Right ventricle myocardium inferior (tissue), 1 donor: ENCODE measurements at regions not wholly inside any gene's neighbourhood (a gene's known extent, or its start where the extent isn't known, plus 50 kb on each side); places are given as distances from the start of the nearest gene placed in this dataset.
A peak's percentile ranks its signal among the peaks of the same experiment; 100 is the strongest.

ENCODE experiments used
- ATAC-seq: fragments of 200-7000 bp; cut with Tn5 transposase; one replicate; pipeline ENCODE4 v1.9.1; 2020; ENCODE audit warnings: mild to moderate bottlenecking, moderate library complexity
- DNase-seq: peaks from one replicate; pipeline ENCODE4 v3.0.0; 2021; ENCODE audit errors: missing footprints
- intact Hi-C: fragments of 100-400 bp; cut with DNase I; formaldehyde crosslinking; loops from one replicate; pipeline ENCODE4 v1.11.0; 2022
- donor health status: DM: no; HTN: yes; CAD: no; lungs with severe emphysema.

DNA sequence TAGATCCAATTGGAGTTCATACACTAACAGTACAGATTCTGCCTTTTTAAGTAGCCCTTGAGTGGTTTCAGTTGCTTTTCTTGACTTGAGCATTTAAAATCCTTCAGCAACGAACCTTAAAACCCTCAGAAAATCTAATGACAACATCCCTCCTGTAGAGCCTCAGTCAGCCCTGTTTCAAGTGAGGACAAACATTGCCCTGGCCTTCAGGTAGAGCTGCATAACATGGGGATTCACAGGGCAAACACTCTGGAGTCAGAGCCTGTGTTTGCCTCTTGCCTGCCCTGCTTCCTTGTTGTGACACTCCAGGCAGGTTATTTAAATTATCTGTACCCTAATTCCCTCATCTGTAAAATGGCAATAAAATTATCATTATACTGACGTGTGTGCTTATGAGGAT, 96.1 kb upstream of the KCNA3 start:
- no peak for ATAC-seq
- no peak for DNase-seq
- intact Hi-C loops, result no loop called here

DNA sequence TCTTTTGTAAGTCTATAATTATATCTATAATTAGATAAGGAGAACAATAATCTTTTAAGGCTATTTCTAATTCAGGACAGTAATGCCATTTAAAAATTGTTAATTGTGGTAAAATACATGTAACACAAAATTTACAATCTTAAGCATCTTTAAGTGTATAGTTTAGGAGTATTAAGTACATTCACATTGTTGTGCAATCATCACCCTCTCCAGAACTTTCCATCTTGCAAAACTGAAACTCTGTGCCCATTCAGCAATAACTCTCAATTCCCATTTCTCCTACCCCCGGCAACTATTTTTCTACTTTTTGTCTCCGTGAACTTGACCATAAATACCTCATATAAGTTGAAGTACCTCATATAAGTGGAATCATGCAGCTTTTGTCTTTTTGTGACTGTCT, 93.9 kb upstream of the KCNA3 start:
- no peak for DNase-seq
- intact Hi-C loops, result no loop called here
- no peak for ATAC-seq

DNA sequence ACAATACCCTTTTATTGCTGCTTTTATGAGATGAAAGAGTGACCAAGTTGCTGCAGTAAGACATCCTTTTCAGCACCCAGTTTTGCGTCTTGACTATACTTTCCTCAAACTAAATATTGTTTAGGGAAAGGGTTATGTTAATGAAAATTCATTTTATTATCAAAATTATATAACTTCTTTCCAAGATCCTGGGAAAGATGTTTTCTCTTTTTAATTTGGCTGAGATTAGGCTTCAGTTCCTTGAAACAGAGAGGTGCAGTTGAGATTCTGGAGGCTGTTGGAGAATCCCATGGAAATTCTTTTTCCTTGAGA, 91.6 kb upstream of the KCNA3 start:
- intact Hi-C loops, result loop anchor here (1.0 kb wide), 1 partner anchor 136 kb away; no protein-coding TSS in a partner anchor
- DNase-seq (no peak), ATAC-seq (no peak)

DNA sequence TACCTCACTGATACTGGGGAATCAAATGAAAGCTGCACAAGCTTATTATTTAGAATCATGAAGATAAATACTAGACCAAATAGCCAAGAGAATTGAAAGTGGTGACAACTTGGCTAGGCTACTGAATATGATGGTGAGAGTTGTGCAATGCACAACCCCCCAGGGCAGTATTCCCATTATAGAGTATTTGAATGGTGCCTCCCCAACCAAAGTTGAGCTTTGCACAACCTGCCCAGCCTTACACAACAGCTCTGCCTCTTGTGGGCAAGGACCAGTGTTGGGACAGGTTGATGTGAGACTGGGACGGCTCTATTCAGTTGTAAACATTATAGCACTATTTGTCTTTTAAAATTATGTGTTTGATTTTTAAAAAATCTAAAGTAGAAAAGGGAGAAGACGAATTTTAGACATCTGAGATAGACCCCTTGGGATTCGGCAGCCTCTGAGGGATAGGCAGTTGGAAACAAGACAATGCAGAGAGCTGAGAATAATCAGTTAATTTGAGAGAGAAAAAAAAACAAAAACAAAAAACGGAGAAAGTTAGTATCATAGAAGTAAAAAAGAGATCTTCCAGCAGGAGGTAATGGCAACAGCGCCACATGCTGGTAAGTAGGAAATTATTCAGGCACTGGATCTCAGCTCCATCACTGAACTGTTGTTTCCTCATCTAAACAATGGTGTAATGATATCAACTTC, 91.0 kb upstream of the KCNA3 start:
- intact Hi-C loops, result loop anchor here (1.0 kb wide), 1 partner anchor 135 kb away; no protein-coding TSS in a partner anchor
- no peak for DNase-seq
- peak; percentile 81 for ATAC-seq

DNA sequence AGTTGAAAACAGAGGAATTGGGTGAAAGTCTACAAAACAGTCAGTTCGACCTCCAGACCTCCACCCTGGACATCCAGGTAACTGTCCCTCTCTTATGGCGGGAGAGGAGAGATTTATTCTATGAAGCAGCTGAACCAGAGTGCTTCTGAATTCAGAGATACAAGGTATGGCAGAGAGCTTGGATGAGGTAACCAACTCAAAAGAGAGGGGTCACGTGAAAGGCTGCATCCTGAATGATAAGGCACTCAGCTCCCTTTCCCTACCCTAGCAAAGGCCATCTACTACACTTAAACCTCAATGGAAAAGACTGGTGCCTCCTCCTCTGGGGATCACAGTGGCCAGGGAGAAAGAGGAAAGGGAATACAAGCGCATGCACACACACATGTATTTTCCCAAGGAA, 88.4 kb upstream of the KCNA3 start:
- no peak for DNase-seq
- ATAC-seq, result no peak
- intact Hi-C loops, result no loop called here

DNA sequence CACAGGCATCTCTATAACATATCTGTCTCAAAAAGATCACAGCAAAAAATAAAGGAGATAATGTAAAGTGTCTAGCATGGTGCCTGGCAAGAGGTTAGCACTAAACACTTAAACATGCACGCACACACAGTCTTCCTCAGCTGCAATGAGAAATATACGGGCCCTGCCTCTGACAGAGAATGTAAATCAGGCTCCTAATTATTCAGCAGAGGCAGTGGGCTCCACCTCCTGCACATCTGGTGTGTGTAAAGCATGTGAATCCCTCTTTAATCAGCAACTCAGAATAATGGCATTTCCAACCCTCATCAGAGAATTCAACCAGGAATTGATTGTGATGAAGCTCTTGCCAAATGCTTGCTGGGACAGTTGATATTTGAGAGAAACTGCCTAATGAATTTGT, 85.6 kb upstream of the KCNA3 start:
- ATAC-seq, result no peak
- no peak for DNase-seq
- intact Hi-C loops, result no loop called here

DNA sequence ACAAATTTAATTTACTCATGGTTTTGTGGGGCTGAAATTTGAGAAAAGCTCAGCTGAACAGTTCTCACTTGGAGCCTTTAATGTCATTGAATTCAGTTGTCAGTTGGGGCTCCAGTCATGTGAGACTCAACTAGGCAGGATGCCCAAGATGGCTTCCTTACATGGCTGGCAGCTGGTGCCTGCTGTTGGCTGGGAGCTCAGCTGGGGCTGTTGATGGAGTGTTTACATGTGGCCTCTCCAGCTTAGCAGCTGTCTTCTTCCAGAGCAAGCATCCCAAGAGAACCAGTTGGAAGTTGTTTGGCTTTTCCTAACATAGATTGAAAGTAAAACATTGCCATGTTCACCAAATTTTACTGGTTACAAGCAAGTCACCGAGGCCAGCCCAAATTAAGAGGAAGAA, 81.8 kb upstream of the KCNA3 start:
- ATAC-seq (peak; percentile 91), DNase-seq (peak; percentile 71)
- intact Hi-C loops, result loop anchor here (1.0 kb wide), 1 partner anchor 122 kb away; no protein-coding TSS in a partner anchor

DNA sequence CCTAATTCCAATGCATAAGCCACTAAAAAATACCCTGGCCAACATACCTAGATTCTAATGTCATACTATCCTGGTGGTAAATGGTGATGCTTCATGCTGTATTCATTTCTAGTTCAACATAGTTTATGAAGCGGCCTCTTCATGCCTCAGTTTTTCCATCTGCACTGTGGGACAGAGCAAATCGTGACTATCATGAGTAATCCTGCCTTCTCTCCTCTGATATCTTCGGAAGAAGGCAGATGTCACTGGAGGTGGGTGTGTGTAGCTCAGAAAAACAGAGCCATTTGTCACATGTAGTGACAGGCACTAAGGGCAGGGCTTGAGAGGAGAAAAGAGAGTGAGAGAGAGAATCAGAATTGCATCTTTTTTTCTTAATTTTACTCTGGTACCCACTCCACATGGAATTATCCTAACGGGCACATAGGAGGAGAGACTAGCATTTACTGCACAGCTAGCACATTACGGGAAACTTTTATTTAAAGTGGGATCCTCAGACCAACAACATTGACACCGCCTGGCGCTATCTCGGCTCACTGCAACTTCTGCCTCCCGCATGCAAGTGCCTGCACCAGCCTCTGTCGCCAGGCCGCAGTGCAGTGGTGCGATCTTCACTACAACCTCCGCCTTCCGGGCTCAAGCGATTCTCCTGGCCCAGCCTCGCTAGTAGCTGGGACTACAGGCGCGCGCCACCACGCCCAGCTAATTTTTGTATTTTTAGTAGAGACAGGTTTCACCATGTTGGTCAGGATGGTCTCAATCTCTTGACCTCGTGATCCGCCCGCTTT, 78.4 kb upstream of the KCNA3 start:
- ATAC-seq (no peak), DNase-seq (no peak)
- intact Hi-C loops, result no loop called here

DNA sequence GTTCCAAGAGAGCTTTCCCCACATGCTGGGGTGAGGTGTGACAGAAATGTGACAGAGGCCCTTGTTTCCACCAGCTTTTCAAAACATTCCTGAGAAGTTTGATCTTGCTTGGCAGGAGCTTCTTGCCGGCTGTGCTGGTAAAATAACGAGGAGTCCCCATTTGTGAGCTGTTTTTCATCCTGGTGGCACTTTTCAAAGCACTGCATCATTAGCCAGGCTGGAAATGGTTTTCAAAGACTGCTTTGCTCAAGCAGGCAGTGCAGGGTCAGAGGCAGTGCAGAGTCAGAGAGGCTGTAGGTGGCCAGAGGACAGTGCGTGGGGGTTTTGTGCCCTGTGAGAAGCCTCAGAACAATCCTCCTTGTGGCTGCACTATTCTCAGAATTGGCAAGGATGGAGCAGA, 75.8 kb upstream of the KCNA3 start:
- intact Hi-C loops, result no loop called here
- no peak for DNase-seq
- ATAC-seq, result no peak

DNA sequence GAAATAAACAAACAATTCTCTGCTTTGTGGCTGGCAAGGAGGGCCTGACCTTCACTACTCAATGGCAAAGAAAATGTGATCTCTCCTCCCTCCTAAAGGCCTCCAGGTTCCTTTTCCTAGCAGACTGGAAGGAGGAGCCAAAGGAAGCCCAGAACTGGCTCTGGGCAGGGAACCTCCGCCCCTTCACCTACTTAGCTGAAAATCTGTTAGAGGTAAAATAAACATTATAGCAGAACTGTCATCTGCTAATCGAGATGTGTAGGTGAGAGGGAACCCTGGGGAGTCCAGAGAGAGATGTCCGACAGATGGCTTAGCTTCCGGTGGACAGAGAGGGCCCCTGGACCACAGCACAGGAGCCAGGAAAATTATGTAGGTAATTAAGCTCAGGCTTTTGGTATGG, 75.2 kb upstream of the KCNA3 start:
- ATAC-seq (no peak), DNase-seq (no peak)
- intact Hi-C loops, result no loop called here

DNA sequence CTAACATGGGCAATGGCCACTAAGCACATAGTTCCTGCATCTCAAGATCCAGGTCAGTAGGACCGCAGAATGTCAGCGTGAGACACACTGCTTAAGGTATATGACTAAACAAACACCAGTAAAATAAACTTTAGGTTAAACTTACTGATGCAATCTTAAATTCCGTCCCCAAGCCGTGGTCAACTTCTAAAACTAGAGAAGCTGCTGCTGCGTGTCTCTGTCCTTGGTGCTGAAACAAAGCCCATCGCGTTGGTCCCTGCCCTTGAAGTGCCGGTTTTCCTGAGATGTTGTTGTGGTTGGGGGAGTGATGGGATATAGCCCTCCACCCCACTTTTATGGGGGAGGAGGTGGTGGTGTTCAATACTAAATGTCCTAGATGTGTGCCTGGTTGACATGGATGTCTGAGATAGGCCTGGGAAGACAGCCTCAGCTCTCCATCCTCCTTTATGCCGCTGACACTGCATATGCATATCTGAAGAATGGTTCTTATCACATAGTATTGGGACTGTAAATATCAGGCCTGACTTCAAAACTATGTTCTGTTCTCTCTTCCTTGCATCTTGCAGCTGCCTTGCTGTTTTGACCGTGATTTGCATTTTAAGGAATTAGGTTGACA, 72.0 kb upstream of the KCNA3 start:
- DNase-seq, result no peak
- ATAC-seq, result no peak
- intact Hi-C loops, result no loop called here

DNA sequence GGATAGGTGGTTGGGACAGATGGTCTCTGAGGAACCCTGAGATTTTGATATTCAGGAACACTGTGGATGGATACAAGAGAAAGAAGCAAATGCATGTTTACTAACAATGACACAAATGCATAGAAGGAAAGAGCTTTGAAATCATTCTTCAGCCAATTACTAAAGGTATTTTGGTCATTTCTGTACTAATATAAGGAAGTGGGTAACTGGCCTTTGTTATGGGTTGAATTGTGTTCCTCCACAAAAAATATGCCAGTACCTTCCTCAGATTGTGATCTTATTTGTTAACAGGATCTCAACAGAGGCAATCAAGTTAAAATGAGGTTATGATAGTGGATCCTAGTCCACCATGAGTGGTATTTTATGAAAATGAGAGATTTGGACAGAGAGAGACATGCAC, 68.7 kb upstream of the KCNA3 start:
- DNase-seq (no peak), ATAC-seq (no peak)
- intact Hi-C loops, result no loop called here

DNA sequence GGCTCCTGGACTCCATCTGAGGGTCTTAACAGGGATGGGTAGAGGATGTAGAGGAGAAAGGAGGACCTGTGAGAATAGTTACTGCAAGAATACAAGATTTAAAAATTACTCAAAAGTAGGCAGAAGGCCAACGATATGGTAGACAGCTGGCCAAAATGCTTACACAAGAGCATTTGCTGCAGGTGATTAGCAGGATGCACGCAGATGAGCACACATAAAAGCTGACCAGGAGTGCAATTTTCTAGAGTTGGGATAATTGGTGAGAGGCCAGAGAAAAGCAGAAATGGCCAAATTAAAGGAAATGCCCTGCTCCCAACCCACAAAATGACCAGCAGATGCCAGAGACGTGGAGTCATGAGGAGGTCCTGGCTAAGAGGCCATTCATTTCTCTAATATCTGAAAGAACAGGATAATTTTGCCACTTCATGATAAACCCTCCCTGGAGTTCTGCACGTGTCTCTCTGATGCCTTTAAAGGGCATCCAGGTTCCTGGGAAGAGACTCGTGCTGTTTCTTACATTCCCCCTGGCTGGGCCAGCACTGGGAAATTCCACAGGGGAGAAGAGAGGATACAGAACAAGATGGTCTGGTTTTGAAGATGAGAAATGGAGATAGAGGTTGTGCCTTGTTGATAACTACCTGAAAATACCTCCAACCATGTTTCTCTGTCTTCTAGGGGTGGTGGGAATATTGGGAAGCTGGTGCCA, 62.3 kb upstream of the KCNA3 start:
- no peak for DNase-seq
- no peak for ATAC-seq
- intact Hi-C loops, result no loop called here

DNA sequence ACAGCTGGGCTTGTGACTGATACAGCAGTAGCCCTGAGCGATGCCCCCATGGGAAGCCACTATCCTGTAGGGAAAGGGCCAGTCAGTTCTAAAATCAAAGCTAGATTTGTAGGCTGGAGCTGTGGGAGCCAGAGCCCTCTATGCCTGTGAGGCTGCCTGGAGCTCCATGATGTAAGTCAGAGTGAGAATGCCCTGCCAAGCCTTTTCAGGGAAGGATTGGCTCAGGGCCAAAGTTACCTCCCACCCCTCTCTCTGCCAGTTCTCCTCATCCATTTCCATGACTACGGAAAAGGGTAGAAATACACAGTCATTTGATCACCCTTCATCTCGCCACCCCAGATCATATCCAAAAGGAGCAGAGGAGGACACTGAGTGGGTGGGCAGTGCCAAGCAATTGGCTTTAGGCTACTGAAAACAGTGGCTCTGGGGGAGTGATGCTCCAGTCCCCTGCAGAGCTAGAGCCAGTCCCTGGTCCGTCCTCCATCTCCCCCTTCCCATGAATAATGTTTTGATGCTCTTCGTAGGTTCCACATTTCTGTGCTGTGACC, 59.5 kb upstream of the KCNA3 start:
- ATAC-seq (no peak), DNase-seq (no peak)
- intact Hi-C loops, result no loop called here

DNA sequence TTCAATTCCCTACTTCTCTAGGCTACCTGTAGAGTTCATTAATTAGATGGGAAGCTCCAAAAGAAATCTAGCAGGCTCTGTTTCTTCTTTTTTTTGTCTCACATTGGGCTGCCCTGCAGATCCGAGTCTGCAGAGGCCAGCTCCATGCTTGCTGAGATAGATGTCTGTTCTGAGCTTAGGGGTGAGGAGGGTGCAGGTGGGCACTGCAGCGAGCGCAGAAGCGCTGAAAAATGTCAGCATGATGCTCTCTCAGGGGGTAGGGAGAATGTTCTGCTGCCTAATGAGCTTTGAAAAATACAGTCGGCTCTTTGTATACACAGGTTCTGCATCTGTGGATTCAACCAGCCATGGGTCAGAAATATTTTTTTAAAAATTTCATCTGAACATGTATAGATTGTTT, 56.8 kb upstream of the KCNA3 start:
- DNase-seq, result no peak
- no peak for ATAC-seq
- intact Hi-C loops, result no loop called here

DNA sequence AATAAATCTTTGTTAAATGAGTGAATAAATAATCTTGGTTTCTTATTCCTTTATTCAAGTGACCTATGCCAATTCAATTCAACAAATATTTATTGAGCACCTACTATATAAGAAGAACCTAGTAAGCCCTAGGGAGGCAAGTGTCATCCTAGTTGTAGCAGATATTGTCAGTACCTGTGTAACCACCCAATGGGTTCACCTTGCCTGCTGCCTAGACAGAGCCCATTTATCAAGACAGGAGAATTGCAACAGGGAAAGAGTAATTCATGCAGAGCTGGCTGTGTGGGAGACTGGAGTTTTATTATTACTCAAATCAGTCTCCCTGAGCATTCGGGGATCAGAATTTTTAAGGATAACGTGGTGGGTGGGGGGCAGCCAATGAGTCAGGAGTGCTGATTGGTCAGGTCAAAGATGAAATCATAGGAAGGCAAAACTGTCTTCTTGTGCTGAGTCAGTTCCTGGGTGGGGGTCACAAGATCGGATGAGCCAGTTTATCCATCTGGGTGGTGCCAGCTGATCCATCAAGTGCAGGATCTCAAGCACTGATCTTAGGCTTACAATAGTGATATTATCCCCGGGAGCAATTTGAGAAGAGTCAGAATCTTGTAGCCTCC, 53.8 kb upstream of the KCNA3 start:
- ATAC-seq, result no peak
- DNase-seq, result no peak
- intact Hi-C loops, result no loop called here

DNA sequence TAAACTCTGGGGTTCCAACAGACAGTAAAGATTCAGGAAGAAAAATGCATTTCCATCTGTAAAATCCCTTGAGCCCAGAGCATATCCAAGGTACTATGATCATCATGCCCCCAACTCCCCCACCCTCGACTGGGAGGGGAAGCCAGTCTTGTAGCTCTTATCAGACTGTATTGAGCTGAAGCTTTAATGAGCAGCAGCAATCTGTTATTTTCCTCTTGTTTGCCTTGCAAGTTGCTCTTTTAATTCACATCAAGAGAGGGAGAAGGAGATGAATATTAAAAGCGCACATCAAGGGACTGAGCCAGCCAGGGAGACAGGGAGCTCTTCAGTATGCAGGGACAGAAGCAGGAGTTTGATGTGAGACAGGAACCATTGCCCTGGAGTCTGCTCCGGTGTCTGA, 52.5 kb upstream of the KCNA3 start:
- intact Hi-C loops, result no loop called here
- ATAC-seq (no peak), DNase-seq (no peak)

DNA sequence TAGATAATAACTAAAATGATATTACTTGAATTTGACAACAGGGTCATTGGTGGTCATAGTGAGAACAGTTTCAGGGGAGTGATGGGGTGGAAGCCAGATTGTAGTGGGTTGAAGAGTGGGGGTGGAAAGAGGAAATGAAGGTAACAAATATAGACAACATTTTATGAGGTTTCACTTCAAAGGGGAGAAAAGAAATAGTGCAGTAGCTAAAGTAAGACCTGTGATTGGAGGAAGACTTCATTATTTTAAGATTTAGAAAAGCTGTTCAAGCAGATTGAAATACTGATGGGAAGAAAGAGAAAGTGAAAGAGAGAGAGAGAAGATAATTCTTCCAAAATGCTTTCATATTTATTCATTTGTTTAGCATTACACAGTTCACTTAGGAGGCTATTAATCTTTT, 52.0 kb upstream of the KCNA3 start:
- no peak for ATAC-seq
- intact Hi-C loops, result no loop called here
- no peak for DNase-seq
